HCT116 (cell line): ENCODE measurements at regions not wholly inside any gene's neighbourhood (a gene's known extent, or its start where the extent isn't known, plus 50 kb on each side); places are given as distances from the start of the nearest gene placed in this dataset.

Experiments used
- CEBPB ChIP-seq: IDR thresholded peaks from 2 replicates; pipeline ENCODE4 v1.6.1; 2012; ENCODE audit warnings: low read depth
- EZH2 ChIP-seq: fragments of 200-600 bp; sonication (generic); IDR thresholded peaks from 2 replicates; pipeline ENCODE4 v1.6.1; 2017; ENCODE audit warnings: antibody characterized with exemption, mixed run types
- JUND ChIP-seq: IDR thresholded peaks from 2 replicates; pipeline ENCODE4 v1.6.1; 2012
- POLR2A ChIP-seq: IDR thresholded peaks from 2 replicates; pipeline ENCODE4 v1.7.0; 2011; ENCODE audit warnings: borderline replicate concordance; ENCODE audit not compliant: insufficient read depth, insufficient read length; ENCODE audit errors: extremely low read depth
- POLR2AphosphoS5 ChIP-seq: IDR thresholded peaks from 2 replicates; pipeline ENCODE4 v1.6.1; 2011; ENCODE audit warnings: mild to moderate bottlenecking, low read depth, low read length, moderate library complexity
- SP1 ChIP-seq: IDR thresholded peaks from 2 replicates; pipeline ENCODE4 v1.6.1; 2012; ENCODE audit warnings: low read depth
- YY1 ChIP-seq: IDR thresholded peaks from 2 replicates; pipeline ENCODE4 v1.6.1; 2011; ENCODE audit warnings: low read length, low read depth, moderate library complexity, mild to moderate bottlenecking; ENCODE audit not compliant: insufficient replicate concordance; ENCODE audit errors: extremely low read depth
- TF ChIP-seq, protein P1 (sequence below), 3 experiments: fragments of 200-600 bp in 1 of 3; sonication (generic) in 1 of 3; IDR thresholded peaks in 2 of 3; conservative IDR thresholded peaks in 1 of 3; 2 replicates each; pipeline ENCODE4 v1.5.1; 2012 to 2017; ENCODE audit warnings: low read depth in 2 of 3, low read length in 2 of 3, antibody characterized with exemption in 1 of 3, borderline replicate concordance in 1 of 3, control low read depth in 1 of 3, mild to moderate bottlenecking in 1 of 3, mixed read lengths in 1 of 3, mixed run types in 1 of 3, moderate library complexity in 1 of 3; ENCODE audit not compliant: insufficient read depth in 1 of 3

DNA sequence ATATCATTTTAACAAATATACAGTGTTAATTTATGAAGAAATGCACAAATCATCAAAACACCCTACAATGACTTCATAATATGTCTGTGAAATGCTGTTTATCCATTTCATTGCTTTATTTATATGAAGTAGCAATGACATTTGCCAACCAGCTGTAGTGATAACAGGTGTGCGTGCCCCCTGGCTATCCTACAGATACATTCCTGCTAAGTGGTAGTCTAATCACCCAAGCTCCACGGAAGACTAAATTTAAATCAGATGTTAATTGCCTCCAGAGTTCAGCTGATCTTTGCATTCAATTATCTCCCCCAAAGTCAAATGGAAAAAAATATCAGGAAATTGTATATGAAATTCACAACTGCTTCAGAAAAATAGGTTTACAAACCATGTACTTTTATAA is 1164.2 kb upstream of the LRRN3 start:
- TF ChIP-seq, protein P1, sequence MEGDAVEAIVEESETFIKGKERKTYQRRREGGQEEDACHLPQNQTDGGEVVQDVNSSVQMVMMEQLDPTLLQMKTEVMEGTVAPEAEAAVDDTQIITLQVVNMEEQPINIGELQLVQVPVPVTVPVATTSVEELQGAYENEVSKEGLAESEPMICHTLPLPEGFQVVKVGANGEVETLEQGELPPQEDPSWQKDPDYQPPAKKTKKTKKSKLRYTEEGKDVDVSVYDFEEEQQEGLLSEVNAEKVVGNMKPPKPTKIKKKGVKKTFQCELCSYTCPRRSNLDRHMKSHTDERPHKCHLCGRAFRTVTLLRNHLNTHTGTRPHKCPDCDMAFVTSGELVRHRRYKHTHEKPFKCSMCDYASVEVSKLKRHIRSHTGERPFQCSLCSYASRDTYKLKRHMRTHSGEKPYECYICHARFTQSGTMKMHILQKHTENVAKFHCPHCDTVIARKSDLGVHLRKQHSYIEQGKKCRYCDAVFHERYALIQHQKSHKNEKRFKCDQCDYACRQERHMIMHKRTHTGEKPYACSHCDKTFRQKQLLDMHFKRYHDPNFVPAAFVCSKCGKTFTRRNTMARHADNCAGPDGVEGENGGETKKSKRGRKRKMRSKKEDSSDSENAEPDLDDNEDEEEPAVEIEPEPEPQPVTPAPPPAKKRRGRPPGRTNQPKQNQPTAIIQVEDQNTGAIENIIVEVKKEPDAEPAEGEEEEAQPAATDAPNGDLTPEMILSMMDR (IDR thresholded peaks at IDR 0.05 in 2 of 3, conservative IDR thresholded peaks at IDR 0.05 in 1 of 3; ENCODE audit: borderline replicate concordance in 1 of 3, insufficient read depth in 1 of 3, low read depth in 2 of 3, low read length in 2 of 3), result no peak
- TF ChIP-seq POLR2A, result no peak
- no peak for TF ChIP-seq EZH2
- no peak for TF ChIP-seq CEBPB
- no peak for TF ChIP-seq SP1
- TF ChIP-seq JUND, result no peak
- no peak for TF ChIP-seq POLR2AphosphoS5
- TF ChIP-seq YY1, result no peak
